ENCODE measurements at regions not wholly inside any gene's neighbourhood (a gene's known extent, or its start where the extent isn't known, plus 50 kb on each side); places are given as distances from the start of the nearest gene placed in this dataset.

DNA sequence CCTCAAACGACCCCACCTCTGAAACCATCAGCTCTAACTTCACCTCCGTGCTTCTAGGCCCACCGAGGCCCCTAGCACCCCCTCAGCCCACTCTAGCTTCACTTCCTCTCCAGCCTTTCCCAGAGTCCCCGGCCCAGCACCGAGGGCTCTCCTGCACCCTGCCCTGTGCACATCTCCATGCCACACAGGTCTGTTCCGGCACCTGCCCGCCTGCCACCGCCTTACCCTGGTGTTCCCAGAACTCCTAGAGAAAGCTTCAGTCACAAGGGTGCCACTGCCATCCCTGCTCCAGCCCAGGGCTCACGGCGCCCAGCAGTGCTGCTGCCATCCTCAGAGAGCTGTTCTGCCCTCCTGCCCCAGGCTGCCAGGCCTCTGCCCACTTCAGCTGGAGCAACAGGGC is 61.3 kb upstream of the INSIG1 start:
- H3K27ac ChIP-seq (ENCODE audit: low read depth in 1 of 2, low read length in 2 of 2) = peak overlapping the region in 1 of 2 donors; percentile 43
- no peaks in the 10 kb centered on the region for H3K9me3 ChIP-seq (ENCODE audit: control insufficient read depth in 4 of 4, low read length in 3 of 4)
- no peaks in the 10 kb centered on the region for H3K36me3 ChIP-seq (ENCODE audit: control insufficient read depth in 4 of 4, insufficient read depth in 3 of 4, low read depth in 1 of 4, low read length in 3 of 4)
- H3K4me3 ChIP-seq (ENCODE audit: low read depth in 1 of 3, low read length in 3 of 3) = no peak overlapping the region
- H3K27me3 ChIP-seq (ENCODE audit: control insufficient read depth in 4 of 4, insufficient read depth in 4 of 4, low read length in 3 of 4) = no peaks in the 10 kb centered on the region
- no peak overlapping the region for H3K9ac ChIP-seq (ENCODE audit: low read depth in 1 of 2, low read length in 2 of 2)
- H3K4me1 ChIP-seq (ENCODE audit: control insufficient read depth in 4 of 4, insufficient read depth in 4 of 4, low read length in 3 of 4) = peaks cover 2 to 40% (median 24%) of the 10 kb centered on the region in 4 donors
- TF ChIP-seq RXRA (IDR thresholded peaks at IDR 0.05) (no peak), RAD21 (IDR thresholded peaks at IDR 0.05) (no peak), YY1 (IDR thresholded peaks at IDR 0.05) (no peak), EGR1 (IDR thresholded peaks at IDR 0.05; ENCODE audit: low read depth in 2 of 2) (no peak), FOXA2 (IDR thresholded peaks at IDR 0.05) (no peak), GABPA (IDR thresholded peaks at IDR 0.05 in 1 of 2, conservative IDR thresholded peaks at IDR 0.05 in 1 of 2) (no peak), NR2F2 (IDR thresholded peaks at IDR 0.05) (no peak), HNF4A (conservative IDR thresholded peaks at IDR 0.05) (no peak), HNF4G (IDR thresholded peaks at IDR 0.05) (no peak), SP1 (IDR thresholded peaks at IDR 0.05) (no peak), TAF1 (conservative IDR thresholded peaks at IDR 0.05) (no peak), FOXA1 (IDR thresholded peaks at IDR 0.05) (no peak), JUND (IDR thresholded peaks at IDR 0.05) (no peak)
- TF ChIP-seq, protein P1, sequence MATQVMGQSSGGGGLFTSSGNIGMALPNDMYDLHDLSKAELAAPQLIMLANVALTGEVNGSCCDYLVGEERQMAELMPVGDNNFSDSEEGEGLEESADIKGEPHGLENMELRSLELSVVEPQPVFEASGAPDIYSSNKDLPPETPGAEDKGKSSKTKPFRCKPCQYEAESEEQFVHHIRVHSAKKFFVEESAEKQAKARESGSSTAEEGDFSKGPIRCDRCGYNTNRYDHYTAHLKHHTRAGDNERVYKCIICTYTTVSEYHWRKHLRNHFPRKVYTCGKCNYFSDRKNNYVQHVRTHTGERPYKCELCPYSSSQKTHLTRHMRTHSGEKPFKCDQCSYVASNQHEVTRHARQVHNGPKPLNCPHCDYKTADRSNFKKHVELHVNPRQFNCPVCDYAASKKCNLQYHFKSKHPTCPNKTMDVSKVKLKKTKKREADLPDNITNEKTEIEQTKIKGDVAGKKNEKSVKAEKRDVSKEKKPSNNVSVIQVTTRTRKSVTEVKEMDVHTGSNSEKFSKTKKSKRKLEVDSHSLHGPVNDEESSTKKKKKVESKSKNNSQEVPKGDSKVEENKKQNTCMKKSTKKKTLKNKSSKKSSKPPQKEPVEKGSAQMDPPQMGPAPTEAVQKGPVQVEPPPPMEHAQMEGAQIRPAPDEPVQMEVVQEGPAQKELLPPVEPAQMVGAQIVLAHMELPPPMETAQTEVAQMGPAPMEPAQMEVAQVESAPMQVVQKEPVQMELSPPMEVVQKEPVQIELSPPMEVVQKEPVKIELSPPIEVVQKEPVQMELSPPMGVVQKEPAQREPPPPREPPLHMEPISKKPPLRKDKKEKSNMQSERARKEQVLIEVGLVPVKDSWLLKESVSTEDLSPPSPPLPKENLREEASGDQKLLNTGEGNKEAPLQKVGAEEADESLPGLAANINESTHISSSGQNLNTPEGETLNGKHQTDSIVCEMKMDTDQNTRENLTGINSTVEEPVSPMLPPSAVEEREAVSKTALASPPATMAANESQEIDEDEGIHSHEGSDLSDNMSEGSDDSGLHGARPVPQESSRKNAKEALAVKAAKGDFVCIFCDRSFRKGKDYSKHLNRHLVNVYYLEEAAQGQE (IDR thresholded peaks at IDR 0.05) = no peak
- TF ChIP-seq, protein P2, sequence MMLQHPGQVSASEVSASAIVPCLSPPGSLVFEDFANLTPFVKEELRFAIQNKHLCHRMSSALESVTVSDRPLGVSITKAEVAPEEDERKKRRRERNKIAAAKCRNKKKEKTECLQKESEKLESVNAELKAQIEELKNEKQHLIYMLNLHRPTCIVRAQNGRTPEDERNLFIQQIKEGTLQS (IDR thresholded peaks at IDR 0.05) = no peak
- TF ChIP-seq, protein P3, sequence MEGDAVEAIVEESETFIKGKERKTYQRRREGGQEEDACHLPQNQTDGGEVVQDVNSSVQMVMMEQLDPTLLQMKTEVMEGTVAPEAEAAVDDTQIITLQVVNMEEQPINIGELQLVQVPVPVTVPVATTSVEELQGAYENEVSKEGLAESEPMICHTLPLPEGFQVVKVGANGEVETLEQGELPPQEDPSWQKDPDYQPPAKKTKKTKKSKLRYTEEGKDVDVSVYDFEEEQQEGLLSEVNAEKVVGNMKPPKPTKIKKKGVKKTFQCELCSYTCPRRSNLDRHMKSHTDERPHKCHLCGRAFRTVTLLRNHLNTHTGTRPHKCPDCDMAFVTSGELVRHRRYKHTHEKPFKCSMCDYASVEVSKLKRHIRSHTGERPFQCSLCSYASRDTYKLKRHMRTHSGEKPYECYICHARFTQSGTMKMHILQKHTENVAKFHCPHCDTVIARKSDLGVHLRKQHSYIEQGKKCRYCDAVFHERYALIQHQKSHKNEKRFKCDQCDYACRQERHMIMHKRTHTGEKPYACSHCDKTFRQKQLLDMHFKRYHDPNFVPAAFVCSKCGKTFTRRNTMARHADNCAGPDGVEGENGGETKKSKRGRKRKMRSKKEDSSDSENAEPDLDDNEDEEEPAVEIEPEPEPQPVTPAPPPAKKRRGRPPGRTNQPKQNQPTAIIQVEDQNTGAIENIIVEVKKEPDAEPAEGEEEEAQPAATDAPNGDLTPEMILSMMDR (IDR thresholded peaks at IDR 0.05; ENCODE audit: low read depth, low read length, missing input control) = no peak
- TF ChIP-seq, protein P4, sequence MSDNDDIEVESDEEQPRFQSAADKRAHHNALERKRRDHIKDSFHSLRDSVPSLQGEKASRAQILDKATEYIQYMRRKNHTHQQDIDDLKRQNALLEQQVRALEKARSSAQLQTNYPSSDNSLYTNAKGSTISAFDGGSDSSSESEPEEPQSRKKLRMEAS (IDR thresholded peaks at IDR 0.05) = no peak
- TF ChIP-seq, protein P5, sequence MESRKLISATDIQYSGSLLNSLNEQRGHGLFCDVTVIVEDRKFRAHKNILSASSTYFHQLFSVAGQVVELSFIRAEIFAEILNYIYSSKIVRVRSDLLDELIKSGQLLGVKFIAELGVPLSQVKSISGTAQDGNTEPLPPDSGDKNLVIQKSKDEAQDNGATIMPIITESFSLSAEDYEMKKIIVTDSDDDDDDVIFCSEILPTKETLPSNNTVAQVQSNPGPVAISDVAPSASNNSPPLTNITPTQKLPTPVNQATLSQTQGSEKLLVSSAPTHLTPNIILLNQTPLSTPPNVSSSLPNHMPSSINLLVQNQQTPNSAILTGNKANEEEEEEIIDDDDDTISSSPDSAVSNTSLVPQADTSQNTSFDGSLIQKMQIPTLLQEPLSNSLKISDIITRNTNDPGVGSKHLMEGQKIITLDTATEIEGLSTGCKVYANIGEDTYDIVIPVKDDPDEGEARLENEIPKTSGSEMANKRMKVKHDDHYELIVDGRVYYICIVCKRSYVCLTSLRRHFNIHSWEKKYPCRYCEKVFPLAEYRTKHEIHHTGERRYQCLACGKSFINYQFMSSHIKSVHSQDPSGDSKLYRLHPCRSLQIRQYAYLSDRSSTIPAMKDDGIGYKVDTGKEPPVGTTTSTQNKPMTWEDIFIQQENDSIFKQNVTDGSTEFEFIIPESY (IDR thresholded peaks at IDR 0.05) = no peak
- 88% methylated on average over 10 of the region's 10 CpGs for WGBS
- no peak for DNase-seq (ENCODE audit: low spot score)
